M059J (cell line): ENCODE measurements at regions not wholly inside any gene's neighbourhood (a gene's known extent, or its start where the extent isn't known, plus 50 kb on each side); places are given as distances from the start of the nearest gene placed in this dataset.
"Not testable (repeated sequence)": the region's sequence is repeated elsewhere in the genome, so short reads cannot be mapped to it uniquely, and the experiment has no call there.

ENCODE experiments used
- DNase-seq: peaks from one replicate; pipeline ENCODE4 v3.0.0-alpha.2; 2012; ENCODE audit warnings: low read depth

GRCh38 chr5:94102849-94103248 lies 361.4 kb upstream of the POU5F2 start:
- no peak for DNase-seq

- DNase-seq = not testable (repeated sequence)
Measured at GRCh38 chr5:94097384-94097783, 356.0 kb upstream of the POU5F2 start.

DNA sequence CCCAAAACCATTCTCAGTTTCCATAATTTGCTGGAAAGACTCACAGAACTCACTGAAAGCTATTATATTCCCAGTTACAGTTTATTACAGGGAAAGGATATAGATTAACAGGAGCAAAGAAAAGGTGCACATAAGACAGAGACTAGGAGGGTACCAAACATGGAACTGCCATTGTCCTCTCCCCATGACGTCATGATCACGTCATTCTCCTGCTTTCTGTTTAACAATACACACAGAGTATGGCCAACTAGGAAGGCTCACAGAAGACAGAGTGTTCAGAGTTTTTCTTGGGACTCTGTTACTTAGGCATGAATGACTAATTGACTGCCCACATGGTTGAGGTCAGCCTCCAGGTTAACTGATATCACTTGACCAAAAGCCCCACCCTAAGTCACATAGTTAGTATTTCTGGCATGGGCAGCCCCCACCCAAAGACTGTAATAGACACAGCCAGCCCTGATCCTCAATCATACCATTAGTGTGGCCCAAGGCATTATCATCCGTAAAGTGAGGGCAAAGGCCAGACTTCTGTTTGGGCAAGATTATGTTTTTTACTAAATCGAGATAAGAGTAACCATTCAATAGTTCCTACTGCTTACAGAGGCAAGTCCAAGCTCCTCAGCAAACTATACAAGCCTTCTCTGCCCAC lies 353.5 kb upstream of the POU5F2 start:
- peak; percentile 28 for DNase-seq

GRCh38 chr5:94093300-94093699 lies 351.9 kb upstream of the POU5F2 start:
- no peak for DNase-seq

DNA sequence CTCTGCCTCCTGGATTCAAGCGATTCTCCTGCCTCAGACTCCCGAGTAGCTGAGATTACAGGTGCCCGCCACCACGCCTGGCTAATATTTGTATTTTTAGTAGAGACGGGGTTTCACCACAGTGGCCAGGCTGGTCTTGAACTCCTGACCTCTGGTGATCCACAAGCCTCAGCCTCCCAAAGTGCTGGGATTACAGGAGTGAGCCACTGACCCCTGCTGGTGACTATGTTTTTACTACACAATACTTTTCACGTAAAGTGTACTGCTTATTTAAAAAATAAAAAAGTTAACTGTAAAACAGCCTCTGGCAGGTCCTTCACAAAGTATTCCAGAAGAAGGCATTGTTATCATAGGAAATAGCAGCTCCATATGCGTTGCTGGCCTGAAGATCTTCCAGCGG lies 345.2 kb upstream of the POU5F2 start:
- DNase-seq = not testable (repeated sequence)

- peak; percentile 4 for DNase-seq
Measured at GRCh38 chr5:94086194-94086593, 344.8 kb upstream of the POU5F2 start.

- DNase-seq = no peak
Measured at GRCh38 chr5:94082405-94082804, 341.0 kb upstream of the POU5F2 start.

DNA sequence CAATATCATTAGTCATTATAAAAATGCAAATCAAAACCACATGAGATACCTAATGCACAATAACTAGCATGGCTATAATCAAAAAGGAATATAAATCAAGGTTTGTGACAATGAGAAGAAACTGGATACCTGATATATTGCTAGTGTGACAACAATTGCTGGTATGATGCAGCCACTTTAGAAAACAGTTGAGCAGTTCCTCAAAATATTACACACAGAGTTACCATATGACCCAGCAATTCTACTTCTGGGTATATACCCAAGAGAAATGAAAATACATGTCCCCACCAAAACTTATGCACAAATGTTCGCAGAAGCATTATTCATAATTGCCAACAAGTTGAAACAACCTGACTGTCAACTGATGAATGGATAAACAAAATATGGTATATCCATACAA lies 339.7 kb upstream of the POU5F2 start:
- no peak for DNase-seq

DNA sequence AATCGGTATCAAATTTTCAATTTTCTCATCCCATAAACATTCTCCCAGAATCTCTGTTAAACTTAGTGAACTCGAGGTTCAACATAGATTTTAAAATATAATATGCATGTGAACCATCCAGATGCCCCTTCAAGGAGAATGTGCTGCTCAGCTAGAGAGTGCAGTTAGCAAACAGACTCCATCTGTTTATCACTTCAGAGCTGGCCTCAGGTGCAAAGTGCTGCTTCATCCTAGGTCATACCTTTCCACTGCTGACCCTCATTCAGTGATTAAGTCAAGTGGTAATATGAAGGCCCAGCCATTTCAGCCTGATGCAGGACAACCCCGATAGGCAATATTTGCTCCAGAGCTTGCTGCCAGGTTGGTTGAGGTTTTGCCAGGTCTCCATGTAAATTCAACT lies 339.0 kb upstream of the POU5F2 start:
- DNase-seq = no peak

DNA sequence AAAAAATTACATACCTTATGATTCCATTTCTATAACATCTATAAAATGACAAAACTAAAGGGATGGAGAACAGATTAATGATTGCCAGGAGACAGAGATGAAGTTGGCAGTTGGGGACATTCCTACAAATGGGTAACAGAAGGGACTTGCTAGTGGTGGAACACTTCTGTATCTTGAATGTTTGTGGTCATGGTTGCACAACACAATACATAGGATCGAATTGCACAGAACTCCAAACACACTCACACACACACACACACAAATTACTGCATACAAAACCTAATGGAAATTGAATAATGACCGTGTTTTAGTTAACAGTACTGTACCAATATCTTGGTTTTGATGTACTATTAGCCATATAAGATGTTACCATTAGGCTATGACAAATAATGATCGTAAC lies 330.7 kb upstream of the POU5F2 start:
- DNase-seq = peak; percentile 12

DNA sequence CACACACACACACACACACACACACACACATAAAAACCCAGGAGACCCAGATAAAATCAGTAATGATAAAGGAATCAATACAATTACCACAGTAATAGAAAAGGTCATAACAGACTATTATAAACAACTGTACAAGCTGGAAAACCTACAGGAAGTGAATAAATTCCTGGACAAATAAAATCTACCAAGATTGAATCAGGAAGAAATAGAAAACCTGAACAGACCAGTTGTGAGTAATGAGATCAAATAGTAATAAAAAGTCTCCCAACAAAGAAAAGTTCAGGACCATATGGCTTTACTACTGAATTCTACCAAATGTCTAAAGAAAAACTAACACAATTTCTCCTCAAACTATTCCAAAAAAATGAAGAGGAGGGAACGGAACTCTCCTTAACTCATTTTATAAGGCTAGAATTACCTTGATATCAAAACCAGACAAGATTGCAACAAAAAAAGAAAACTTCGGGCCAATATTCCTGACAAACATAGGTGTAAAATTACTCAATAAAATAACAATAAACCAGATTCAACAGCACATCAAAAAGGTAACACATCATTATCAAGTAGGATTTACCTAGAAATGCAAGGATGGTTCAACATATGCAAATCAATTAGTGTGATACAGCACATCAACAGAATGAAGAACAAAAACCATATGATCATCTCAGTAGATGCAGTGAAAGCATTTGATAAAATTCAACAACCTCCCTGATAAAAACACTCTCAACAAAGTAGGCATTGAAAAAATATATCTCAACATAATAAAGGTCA lies 325.2 kb upstream of the POU5F2 start:
- DNase-seq = no peak

DNA sequence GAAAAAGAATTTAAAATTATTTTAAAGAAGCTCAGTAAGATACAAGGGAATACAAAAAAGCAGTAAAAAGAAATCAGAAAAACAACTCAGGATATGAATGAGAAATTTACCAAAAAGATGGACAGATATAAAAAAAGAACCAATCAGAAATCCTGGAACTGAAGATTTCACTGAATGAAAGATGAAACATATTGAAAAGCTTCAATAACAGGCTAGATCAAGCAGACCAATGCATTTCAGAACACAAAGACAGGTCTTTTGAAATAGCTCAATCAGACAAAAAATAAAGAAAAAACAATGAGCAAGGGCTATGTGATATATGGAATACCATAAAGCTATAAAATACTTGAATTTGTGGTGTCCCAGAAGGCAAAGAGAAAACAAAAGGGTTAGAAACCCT lies 322.6 kb upstream of the POU5F2 start:
- DNase-seq = no peak

DNA sequence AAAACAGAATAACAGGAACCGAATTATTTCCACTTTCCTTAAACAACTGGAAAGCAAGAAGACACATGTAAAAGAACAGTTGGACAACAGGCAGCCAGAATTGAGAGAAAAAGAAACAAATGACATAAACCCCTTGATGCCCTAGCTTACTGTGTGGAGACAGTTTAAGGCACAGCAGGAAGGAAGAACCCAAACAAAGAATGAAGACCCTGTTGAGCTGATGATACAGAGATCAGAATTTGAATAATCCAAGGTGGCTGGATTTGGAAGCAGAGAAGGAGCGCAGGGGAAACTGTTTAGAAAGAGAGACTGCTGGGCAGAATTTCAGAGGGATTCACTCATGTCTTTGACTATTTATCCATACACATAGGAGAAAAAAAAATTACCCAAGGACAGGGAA lies 316.3 kb upstream of the POU5F2 start:
- no peak for DNase-seq

DNA sequence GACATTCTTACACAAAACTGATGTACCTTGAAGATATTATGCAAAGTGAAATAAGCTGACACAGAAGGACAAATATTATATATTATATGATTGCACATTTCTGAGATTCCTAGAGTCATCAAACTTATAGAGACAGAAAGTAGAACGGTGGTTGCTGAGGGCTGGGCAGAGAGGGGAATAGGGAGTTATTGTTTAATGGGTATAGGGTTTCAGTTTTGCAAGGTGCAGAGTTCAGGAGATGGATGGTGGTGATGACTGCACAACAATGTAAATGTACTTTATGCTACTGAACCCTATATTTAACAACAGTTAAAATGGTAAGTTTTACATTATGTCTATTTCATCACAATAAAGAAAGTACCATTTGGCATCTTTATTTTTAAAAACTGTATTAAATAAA lies 315.8 kb upstream of the POU5F2 start:
- no peak for DNase-seq

GRCh38 chr5:94049307-94049922 lies 308.0 kb upstream of the POU5F2 start:
- not testable (repeated sequence) for DNase-seq

DNA sequence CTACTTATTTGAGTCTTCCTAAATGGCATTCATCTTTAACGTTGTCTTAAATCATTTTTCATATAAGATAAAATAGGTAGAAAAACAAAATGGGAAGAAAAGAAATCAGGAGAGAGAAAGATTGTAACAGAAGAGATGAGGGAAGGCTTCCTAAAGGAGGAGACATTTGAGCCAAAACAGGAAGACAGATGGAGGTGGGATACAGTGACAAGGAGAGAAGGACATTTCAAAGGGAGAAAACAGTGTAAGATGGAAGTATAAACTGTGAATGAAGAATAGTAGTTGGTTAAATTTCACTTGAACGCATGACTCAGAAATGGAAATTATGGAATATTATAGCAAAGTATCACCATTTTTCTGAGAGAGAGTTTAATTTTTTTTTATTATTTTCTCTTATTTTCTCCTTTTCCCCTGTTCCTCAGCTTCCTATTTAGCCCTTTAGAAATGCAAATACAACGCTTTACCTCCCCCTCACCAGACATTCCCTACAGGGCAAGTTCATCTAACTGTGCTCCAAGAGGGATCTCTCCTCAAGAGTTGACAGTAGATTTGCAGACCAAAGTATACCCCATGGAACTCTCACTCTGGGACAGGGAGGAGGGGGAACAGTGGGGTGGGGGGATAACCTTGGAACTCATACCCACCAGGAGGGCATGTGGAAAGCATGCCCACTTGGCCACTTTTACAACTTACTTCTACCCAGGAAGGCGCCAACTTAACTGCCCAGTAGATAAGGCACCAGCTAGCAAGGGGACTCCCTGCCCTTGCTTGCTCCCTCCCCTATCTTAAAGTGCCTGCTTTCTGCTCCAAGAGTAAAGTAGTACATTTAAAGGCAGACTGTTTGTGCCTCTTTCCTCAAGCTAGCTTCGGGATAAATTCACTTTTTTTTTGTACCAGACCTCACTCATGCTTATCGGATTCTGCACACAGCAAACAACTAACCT lies 304.7 kb upstream of the POU5F2 start:
- DNase-seq = no peak

DNA sequence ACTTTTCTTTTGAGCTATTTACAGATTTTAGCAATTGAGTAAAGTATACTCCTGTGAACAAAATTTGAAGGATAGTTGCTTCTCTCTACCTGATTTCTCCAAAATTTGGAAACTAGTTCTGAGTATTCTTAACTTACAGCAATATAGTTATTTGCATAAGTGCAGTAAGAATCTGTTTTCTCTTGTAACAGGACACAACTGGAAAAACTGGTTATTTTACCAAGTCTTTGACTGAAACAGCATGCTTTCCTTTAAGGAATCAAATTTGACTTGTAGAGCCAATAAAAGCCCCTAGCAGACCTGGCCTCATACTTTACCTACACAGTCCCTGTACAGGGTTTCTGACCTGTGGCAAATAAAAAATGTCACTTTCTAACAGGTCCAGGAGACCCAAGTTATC lies 301.9 kb upstream of the POU5F2 start:
- no peak for DNase-seq

DNA sequence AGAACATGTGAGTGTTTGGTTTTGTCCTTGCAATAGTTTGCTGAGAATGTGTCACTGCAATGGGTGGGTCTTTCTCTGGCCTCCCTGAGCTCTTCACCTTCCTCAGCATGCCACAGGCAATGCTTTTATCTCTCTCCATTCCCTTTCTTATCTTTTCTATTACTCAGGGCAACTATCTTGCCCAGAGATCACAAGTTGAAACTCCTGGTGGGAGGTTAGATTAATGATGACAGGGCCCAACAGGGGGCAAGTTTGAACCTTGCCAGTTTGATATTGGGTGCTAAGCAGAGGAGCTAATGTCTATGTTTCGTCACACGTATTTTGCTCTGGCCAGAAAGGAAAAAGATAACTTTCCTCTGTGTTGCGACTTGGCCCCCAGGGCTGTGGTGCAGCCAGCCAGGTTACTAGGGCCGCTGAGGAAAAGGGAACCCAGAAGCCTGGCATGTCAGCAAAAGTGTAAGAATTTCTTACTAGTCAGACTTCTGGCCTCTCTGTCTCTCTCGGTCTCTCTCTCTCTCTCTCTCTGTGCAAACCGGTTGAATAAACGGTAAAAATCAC lies 299.3 kb upstream of the POU5F2 start:
- no peak for DNase-seq

DNA sequence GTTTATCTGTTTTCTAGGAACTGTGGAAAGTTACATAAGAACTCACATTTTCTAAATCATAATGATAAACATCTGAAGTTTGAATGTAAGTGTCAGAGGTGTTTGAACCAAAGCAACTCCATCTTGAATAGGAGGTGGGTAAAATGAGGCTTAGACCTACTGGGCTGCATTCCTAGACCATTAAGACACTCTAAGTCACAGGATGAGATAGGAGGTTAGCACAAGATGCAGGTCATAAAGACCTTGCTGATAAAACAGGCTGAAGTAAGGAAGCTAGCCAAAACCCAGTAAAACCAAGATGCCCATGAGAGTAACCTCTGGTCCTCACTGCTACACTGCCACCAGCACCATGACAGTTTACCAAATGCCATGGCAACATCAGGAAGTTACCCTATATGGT lies 297.7 kb upstream of the POU5F2 start:
- DNase-seq = no peak

- no peak for DNase-seq
Measured at GRCh38 chr5:94031631-94032030, 290.2 kb upstream of the POU5F2 start.

DNA sequence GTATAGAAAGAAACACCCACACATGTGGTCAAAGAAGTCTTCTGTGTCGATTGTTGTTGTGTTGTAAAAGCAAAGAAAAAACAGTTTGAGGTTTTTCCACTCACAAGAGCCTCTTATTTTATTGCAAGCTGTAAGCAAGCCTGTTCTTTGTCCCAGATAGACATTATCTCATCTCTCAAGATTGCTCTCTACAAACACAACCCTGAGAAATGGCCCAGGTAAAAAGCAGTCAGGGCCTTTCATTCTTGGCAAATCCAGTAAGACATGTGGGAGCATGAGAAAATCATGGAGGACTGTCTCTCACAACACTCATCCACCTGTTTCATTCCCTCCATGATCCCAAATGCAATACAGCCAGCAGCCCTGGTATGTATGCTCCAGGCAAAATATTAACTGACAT lies 286.6 kb upstream of the POU5F2 start:
- DNase-seq = no peak

DNA sequence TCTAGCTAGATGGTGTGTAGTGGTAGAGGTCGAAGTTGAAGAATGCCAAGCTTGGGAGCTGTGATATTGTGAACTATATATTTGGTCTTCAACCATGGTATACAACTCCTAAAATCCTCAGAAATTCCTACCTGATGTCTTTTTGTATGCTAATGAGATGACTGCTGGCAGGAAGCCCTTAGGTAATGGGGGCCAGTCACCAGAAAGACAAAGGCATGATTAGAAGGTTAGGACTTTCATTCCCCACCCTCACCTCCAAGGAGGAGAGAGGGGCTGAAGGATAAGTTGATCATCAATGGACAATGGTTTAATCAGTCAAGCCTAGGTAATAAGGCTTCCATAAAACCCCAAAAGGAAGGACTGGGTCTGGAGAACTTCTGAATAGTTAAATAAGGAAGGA lies 285.7 kb upstream of the POU5F2 start:
- DNase-seq = no peak
